Glutamatergic neuron (in vitro differentiated cells): ENCODE measurements at regions not wholly inside any gene's neighbourhood (a gene's known extent, or its start where the extent isn't known, plus 50 kb on each side); places are given as distances from the start of the nearest gene placed in this dataset.

Experiments
- DNase-seq: peaks from one replicate; pipeline ENCODE4 v3.0.0; 2022
- H3K27ac Mint-ChIP-seq: one replicate; pipeline ENCODE4 v1.8.0; 2020; ENCODE audit warnings: mild to moderate bottlenecking, mixed read lengths, inconsistent platforms; ENCODE audit not compliant: unreplicated experiment
- H3K27me3 Mint-ChIP-seq: one replicate; pipeline ENCODE4 v1.8.0; 2020; ENCODE audit warnings: mild to moderate bottlenecking, moderate library complexity, mixed read lengths, inconsistent platforms; ENCODE audit not compliant: unreplicated experiment
- H3K36me3 Mint-ChIP-seq: one replicate; pipeline ENCODE4 v1.8.0; 2020; ENCODE audit warnings: mild to moderate bottlenecking, mixed read lengths, inconsistent platforms; ENCODE audit not compliant: unreplicated experiment
- H3K4me1 Mint-ChIP-seq: one replicate; pipeline ENCODE4 v1.8.0; 2020; ENCODE audit warnings: mild to moderate bottlenecking, low read depth, mixed read lengths, inconsistent platforms; ENCODE audit not compliant: unreplicated experiment
- H3K4me3 Mint-ChIP-seq: one replicate; pipeline ENCODE4 v1.8.0; 2020; ENCODE audit warnings: mild to moderate bottlenecking, mixed read lengths, inconsistent platforms; ENCODE audit not compliant: unreplicated experiment
- H3K9me3 Mint-ChIP-seq: one replicate; pipeline ENCODE4 v1.8.0; 2020; ENCODE audit warnings: mild to moderate bottlenecking, moderate library complexity, mixed read lengths, inconsistent platforms; ENCODE audit not compliant: unreplicated experiment
- CTCF ChIP-seq: fragments of 200-600 bp; sonication (generic); IDR thresholded peaks from one replicate; pipeline ENCODE4 v1.5.0; 2021; ENCODE audit not compliant: partially characterized antibody, unreplicated experiment

- no peak for TF ChIP-seq CTCF
- no peaks in the 10 kb centered on the region for H3K27me3 Mint-ChIP-seq
- H3K36me3 Mint-ChIP-seq: peaks cover 4% of the 10 kb centered on the region
- no peak for DNase-seq
- no peak overlapping the region for H3K4me3 Mint-ChIP-seq
- no peaks in the 10 kb centered on the region for H3K4me1 Mint-ChIP-seq
- peaks cover 3% of the 10 kb centered on the region for H3K9me3 Mint-ChIP-seq
- H3K27ac Mint-ChIP-seq: no peak overlapping the region
These were observed 874.9 kb upstream of the PCDH20 start for GRCh38 chr13:62290542-62290941.

GRCh38 chr13:62287764-62288163 is 872.1 kb upstream of the PCDH20 start:
- Mint-ChIP-seq H3K36me3 (peaks cover 4% of the 10 kb centered on the region), H3K9me3 (peaks cover 3% of the 10 kb centered on the region), H3K4me1 (no peaks in the 10 kb centered on the region), H3K4me3 (no peak overlapping the region), H3K27me3 (no peaks in the 10 kb centered on the region), H3K27ac (no peak overlapping the region)
- no peak for TF ChIP-seq CTCF
- no peak for DNase-seq

- TF ChIP-seq CTCF: no peak
- H3K27me3 Mint-ChIP-seq: no peaks in the 10 kb centered on the region
- no peak overlapping the region for H3K4me3 Mint-ChIP-seq
- no peaks in the 10 kb centered on the region for H3K4me1 Mint-ChIP-seq
- no peak for DNase-seq
- no peaks in the 10 kb centered on the region for H3K9me3 Mint-ChIP-seq
- no peak overlapping the region for H3K27ac Mint-ChIP-seq
- no peaks in the 10 kb centered on the region for H3K36me3 Mint-ChIP-seq
These were observed 864.9 kb upstream of the PCDH20 start for GRCh38 chr13:62280590-62280989.

- Mint-ChIP-seq H3K4me1 (no peaks in the 10 kb centered on the region), H3K27ac (no peak overlapping the region), H3K9me3 (no peaks in the 10 kb centered on the region), H3K4me3 (no peak overlapping the region), H3K36me3 (no peaks in the 10 kb centered on the region), H3K27me3 (no peaks in the 10 kb centered on the region)
- TF ChIP-seq CTCF: peak; percentile 47
- no peak for DNase-seq
These were observed 862.6 kb upstream of the PCDH20 start for GRCh38 chr13:62278271-62278670.

GRCh38 chr13:62251734-62252133 is 836.1 kb upstream of the PCDH20 start:
- no peak for TF ChIP-seq CTCF
- peaks cover 3% of the 10 kb centered on the region for H3K4me1 Mint-ChIP-seq
- H3K27me3 Mint-ChIP-seq: peaks cover 2% of the 10 kb centered on the region
- H3K36me3 Mint-ChIP-seq: no peaks in the 10 kb centered on the region
- H3K27ac Mint-ChIP-seq: no peak overlapping the region
- DNase-seq: no peak
- H3K4me3 Mint-ChIP-seq: no peak overlapping the region
- no peaks in the 10 kb centered on the region for H3K9me3 Mint-ChIP-seq
